Psoas muscle (tissue), 7 donors: ENCODE measurements at regions not wholly inside any gene's neighbourhood (a gene's known extent, or its start where the extent isn't known, plus 50 kb on each side); places are given as distances from the start of the nearest gene placed in this dataset.

Experiments used
- ATAC-seq, 4 donors: fragments of 200-7000 bp; cut with Tn5 transposase; one replicate each; pipeline ENCODE4 v1.9.1; 2020; ENCODE audit warnings: moderate library complexity in 3 of 4, mild to moderate bottlenecking in 2 of 4
- DNase-seq, 2 donors: peaks; one replicate each; pipeline ENCODE4 v3.0.0-alpha.2; 2020
- H3K27ac ChIP-seq: fragments of 200-600 bp; one replicate; pipeline ENCODE4 v1.8.0; 2022
- H3K27me3 ChIP-seq, 3 donors: fragments of 200-600 bp in 1 of 3; one replicate each; pipeline versions ENCODE4 v1.6.1 to v1.8.0; 2013 to 2022; ENCODE audit warnings: low read length in 2 of 3, mild to moderate bottlenecking in 2 of 3, moderate library complexity in 1 of 3; ENCODE audit not compliant: insufficient read depth in 3 of 3
- H3K36me3 ChIP-seq, 2 donors: fragments of 200-600 bp in 1 of 2; one replicate each; pipeline versions ENCODE4 v1.6.1 to v1.8.0; 2013 to 2022; ENCODE audit warnings: low read depth in 1 of 2, mild to moderate bottlenecking in 1 of 2, moderate library complexity in 1 of 2; ENCODE audit not compliant: insufficient read depth in 1 of 2
- H3K4me1 ChIP-seq: fragments of 200-600 bp; one replicate; pipeline ENCODE4 v1.8.0; 2022
- H3K4me3 ChIP-seq: fragments of 200-600 bp; one replicate; pipeline ENCODE4 v1.8.0; 2022; ENCODE audit warnings: mild to moderate bottlenecking
- H3K9me3 ChIP-seq: fragments of 200-600 bp; one replicate; pipeline ENCODE4 v1.8.0; 2022
- WGBS, 3 donors: extraction: QIAGEN DNeasy Blood & Tissue Kit; methylation state at CpG; one replicate each; pipeline versions ENCODE4 v1.1.6 to v1.1.7; 2013; 5-methylcytosine and 5-hydroxymethylcytosine counted together
- intact Hi-C, 2 donors: fragments of 100-400 bp; cut with DNase I; formaldehyde crosslinking; loops; one replicate each; pipeline versions ENCODE4 v1.11.0 to v1.14.2; 2022
- TF ChIP-seq, protein P1 (sequence below): fragments of 200-600 bp; IDR thresholded peaks from one replicate; pipeline ENCODE4 v1.8.0; 2022; ENCODE audit warnings: antibody characterized with exemption
- donor health status: healthy with polysubstance abuse.
- donor health status: DM: no; HTN: no; CAD: no; lungs with moderate emphysema.
- donor health status: Bipolar disorder and iron deficiency.
- donor health status: healthy.
- donor health status: DM: yes; HTN: yes; CAD: no.
- donor health status: DM: no; HTN: no; CAD: no.
- donor health status: DM: yes; HTN: yes; CAD: no.

DNA sequence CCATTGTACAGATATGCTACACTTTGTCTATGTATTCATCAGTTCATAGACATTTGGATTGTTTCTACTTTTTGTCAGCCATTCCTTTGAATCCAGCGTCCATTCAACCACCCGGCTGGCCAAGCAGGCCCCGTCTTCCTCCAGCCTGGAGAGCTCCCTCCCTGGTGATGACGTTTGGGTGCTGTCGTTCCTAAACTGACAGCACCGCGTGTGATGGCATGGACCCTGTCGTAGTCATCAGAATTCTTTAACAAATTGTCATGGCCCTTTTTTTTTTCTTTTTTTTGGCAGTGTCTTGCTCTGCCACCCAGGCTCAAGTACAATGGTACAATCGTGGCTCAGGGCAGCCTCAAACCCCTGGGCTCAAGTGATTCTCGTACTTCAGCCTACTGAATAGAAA lies 138.6 kb upstream of the ERRFI1 start:
- ATAC-seq = peak; percentile 79 to 90 (median 80)

DNA sequence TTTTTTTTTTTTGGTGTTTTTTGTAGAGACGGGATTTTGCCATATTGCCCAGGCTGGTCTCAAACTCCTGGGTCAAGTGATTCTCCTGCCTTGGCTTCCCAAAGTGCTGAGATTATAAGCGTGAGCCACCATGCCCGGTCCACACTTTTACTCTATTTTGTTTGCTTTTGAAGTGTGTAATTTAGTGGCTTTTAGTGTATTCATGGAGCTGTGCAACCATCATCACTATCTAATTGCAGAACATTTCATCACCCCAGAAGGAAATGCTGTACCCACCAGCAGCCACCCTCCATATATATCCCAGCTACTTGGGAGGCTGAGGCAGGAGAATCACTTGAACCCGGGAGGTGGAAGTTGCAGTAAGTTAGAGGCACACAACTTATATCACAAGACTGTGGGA lies 136.9 kb upstream of the ERRFI1 start:
- Histone ChIP-seq H3K36me3 (no peaks in the 10 kb centered on the region), H3K27ac (no peak overlapping the region), H3K4me3 (no peak overlapping the region), H3K4me1 (peaks cover 12% of the 10 kb centered on the region), H3K27me3 (no peaks in the 10 kb centered on the region), H3K9me3 (no peaks in the 10 kb centered on the region)
- 54 to 85% (median 74%) methylated on average over 4 of the region's 4 CpGs for WGBS, 3 donors
- no peak for ATAC-seq
- intact Hi-C loops = no loop called here
- DNase-seq = no peak
- TF ChIP-seq, protein P1, sequence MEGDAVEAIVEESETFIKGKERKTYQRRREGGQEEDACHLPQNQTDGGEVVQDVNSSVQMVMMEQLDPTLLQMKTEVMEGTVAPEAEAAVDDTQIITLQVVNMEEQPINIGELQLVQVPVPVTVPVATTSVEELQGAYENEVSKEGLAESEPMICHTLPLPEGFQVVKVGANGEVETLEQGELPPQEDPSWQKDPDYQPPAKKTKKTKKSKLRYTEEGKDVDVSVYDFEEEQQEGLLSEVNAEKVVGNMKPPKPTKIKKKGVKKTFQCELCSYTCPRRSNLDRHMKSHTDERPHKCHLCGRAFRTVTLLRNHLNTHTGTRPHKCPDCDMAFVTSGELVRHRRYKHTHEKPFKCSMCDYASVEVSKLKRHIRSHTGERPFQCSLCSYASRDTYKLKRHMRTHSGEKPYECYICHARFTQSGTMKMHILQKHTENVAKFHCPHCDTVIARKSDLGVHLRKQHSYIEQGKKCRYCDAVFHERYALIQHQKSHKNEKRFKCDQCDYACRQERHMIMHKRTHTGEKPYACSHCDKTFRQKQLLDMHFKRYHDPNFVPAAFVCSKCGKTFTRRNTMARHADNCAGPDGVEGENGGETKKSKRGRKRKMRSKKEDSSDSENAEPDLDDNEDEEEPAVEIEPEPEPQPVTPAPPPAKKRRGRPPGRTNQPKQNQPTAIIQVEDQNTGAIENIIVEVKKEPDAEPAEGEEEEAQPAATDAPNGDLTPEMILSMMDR = no peak

More for the DNA sequence above, 138.6 kb upstream of the ERRFI1 start:
- H3K4me1 ChIP-seq = peaks cover 12% of the 10 kb centered on the region
- no peak overlapping the region for H3K27ac ChIP-seq
- intact Hi-C loops = no loop called here
- no peaks in the 10 kb centered on the region for H3K9me3 ChIP-seq
- no peaks in the 10 kb centered on the region for H3K36me3 ChIP-seq
- no peak overlapping the region for H3K4me3 ChIP-seq
- peak; percentile 28 to 57 for DNase-seq
- TF ChIP-seq, protein P1 = no peak
- H3K27me3 ChIP-seq = no peaks in the 10 kb centered on the region
- 39 to 51% (median 40%) methylated on average over 10 of the region's 10 CpGs for WGBS, 3 donors

DNA sequence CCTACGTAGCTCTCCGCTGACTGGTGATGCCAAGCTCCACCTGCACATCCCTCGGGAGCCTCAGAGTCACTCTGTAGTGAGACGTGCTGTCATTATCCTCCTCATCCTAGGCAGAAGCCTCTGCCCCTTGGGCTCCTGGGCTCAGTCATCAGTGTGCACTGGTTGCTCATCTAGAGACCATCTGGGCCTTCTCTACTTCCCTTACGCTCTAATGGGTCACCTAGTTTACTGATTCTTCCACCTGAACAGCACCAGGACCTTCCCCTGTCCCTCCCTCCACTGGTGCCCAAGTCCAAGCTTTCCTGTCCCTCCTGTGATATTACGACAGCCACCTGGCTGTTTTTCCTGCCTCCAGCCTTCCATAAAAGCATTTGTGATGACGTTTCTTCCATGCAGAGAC lies 136.1 kb upstream of the ERRFI1 start:
- Histone ChIP-seq H3K9me3 (no peaks in the 10 kb centered on the region), H3K27me3 (no peaks in the 10 kb centered on the region), H3K27ac (no peak overlapping the region), H3K4me1 (peaks cover 12% of the 10 kb centered on the region), H3K4me3 (no peak overlapping the region), H3K36me3 (no peaks in the 10 kb centered on the region)
- intact Hi-C loops = no loop called here
- DNase-seq = no peak
- TF ChIP-seq, protein P1 = no peak
- ATAC-seq = no peak
- 86 to 89% (median 87%) methylated on average over 7 of the region's 7 CpGs for WGBS, 3 donors

DNA sequence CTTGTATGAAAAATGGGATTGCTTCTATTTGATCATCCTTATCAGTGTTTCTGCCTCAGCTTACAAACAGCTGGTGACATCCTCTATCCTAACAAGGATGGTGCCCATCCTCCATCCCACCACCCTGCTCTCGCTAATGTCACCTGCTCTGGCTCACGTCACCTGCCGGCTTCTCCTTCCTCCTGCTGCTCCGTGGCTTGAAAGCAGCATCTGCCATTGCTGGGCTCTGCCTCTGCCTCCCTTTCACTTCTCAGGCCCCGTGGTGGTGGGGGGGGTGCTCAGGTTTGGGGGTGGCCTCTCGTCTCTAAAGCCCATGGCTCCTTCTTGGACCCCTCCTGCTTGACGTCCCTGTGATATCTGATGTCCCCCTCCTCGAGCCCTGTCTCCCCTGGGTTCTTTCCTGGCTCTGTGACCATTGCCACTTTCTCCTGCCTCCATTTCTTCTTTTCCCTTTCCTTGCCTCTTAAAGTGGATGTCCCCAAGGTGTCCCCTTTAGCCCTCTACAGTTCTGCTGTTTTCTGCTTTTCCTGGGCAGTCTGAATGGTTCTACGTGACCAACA lies 135.5 kb upstream of the ERRFI1 start:
- H3K27ac ChIP-seq = no peak overlapping the region
- peaks cover 9% of the 10 kb centered on the region for H3K4me1 ChIP-seq
- intact Hi-C loops = no loop called here
- 76 to 92% (median 77%) methylated on average over 9 of the region's 9 CpGs for WGBS, 3 donors
- no peaks in the 10 kb centered on the region for H3K27me3 ChIP-seq
- H3K4me3 ChIP-seq = no peak overlapping the region
- DNase-seq = no peak
- ATAC-seq = no peak
- no peaks in the 10 kb centered on the region for H3K9me3 ChIP-seq
- TF ChIP-seq, protein P1 = no peak
- H3K36me3 ChIP-seq = no peaks in the 10 kb centered on the region

DNA sequence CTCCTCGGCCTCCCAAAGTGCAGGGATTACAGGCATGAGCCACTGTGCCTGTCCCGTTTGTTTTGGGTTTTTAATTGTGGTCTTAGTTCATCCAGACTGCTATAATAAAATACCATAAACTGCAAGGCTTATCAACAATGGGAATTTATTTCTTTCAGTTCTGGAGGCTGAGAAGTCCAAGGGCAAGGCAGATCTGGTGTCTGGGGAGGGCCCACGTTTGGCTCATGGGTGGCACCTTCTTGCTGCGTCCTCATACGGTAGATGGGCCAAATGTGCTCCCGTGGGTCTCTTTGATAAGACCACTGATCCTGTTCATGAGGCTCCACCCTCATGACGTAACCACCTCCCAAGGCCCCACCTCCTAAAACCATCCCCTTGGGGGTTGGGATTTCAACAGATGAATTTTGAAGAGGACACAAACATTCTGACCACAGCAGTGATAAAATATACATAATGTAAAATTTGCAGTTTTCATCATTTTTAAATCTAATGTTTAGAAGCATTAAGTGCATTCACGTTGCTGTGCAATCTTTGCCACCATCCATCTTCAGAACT lies 133.4 kb upstream of the ERRFI1 start:
- TF ChIP-seq, protein P1 = no peak
- intact Hi-C loops = no loop called here
- WGBS, 3 donors = 91 to 92% (median 92%) methylated on average over 8 of the region's 8 CpGs
- no peak for DNase-seq
- Histone ChIP-seq H3K4me3 (no peak overlapping the region), H3K27me3 (peaks cover 0 to 4% (median 0%) of the 10 kb centered on the region in 3 donors), H3K4me1 (no peaks in the 10 kb centered on the region), H3K9me3 (no peaks in the 10 kb centered on the region), H3K27ac (no peak overlapping the region), H3K36me3 (no peaks in the 10 kb centered on the region)
- ATAC-seq = no peak
